HepG2 (cell line): ENCODE measurements at regions not wholly inside any gene's neighbourhood (a gene's known extent, or its start where the extent isn't known, plus 50 kb on each side); places are given as distances from the start of the nearest gene placed in this dataset.

Source experiments
- ATAC-seq: fragments of 200-7000 bp; cut with Tn5 transposase; 3 replicates; pipeline ENCODE4 v1.9.1; 2020; ENCODE audit warnings: mild to moderate bottlenecking, moderate library complexity
- BruUV-seq: library from RNA; stranded (reverse); fragments of 400-500 nt; replicated peaks from 2 replicates; lab custom pipeline; 2021; lab: Mats Ljungman, UMichigan
- CTCF ChIA-PET: fragments of 300-600 bp; formaldehyde crosslinking; extraction: SDS; loops from one replicate; lab custom pipeline; 2021; ENCODE audit warnings: low total read pairs, inconsistent platforms, low intra/inter-chr PET ratio; lab: Yijun Ruan, JAX
- POLR2A ChIA-PET: fragments of 350-600 bp; sonication (Branson Sonifier 250); formaldehyde crosslinking; loops from one replicate; lab custom pipeline; 2020; ENCODE audit warnings: antibody characterized with exemption, inconsistent platforms; lab: Yijun Ruan, JAX
- DNase-seq: peaks from one replicate; pipeline ENCODE4 v3.0.0-alpha.2; 2015; ENCODE audit warnings: low spot score
- FAIRE-seq: peaks from 3 replicates; lab custom pipeline; 2011; peaks lifted over from hg19 to GRCh38; lab: Jason Lieb, UNC
- H2AFZ ChIP-seq: one replicate; pipeline ENCODE4 v1.6.1; 2011; ENCODE audit warnings: low read length, inconsistent platforms
- H3K27ac ChIP-seq: fragments of 300-600 bp; 3 replicates; pipeline ENCODE4 v1.8.0; 2011; ENCODE audit warnings: mixed run types, mild to moderate bottlenecking, mixed read lengths, low read length, inconsistent platforms; ENCODE audit not compliant: insufficient read depth; ENCODE audit errors: extremely low read length
- H3K27me3 ChIP-seq, 2 experiments: fragments of 200-600 bp in 1 of 2; 2 replicates in 1 of 2; 3 replicates in 1 of 2; pipeline versions ENCODE4 v1.6.0 to v1.8.0; 2011; ENCODE audit warnings: low read length in 2 of 2, mild to moderate bottlenecking in 2 of 2, moderate library complexity in 2 of 2, inconsistent platforms in 1 of 2; ENCODE audit not compliant: insufficient read depth in 2 of 2, control insufficient read depth in 1 of 2
- H3K36me3 ChIP-seq, 2 experiments: fragments of 200-600 bp in 1 of 2; replicated peaks in 1 of 2; 2 replicates in 1 of 2; 3 replicates in 1 of 2; pipeline versions ENCODE4 v1.5.1 to v1.8.0; 2011; ENCODE audit warnings: low read length in 2 of 2, inconsistent platforms in 1 of 2; ENCODE audit not compliant: insufficient read depth in 2 of 2, control insufficient read depth in 1 of 2
- H3K4me1 ChIP-seq: 2 replicates; pipeline ENCODE4 v1.5.1; 2012; ENCODE audit warnings: low read length, inconsistent platforms; ENCODE audit not compliant: insufficient read depth
- H3K4me2 ChIP-seq: 2 replicates; pipeline ENCODE4 v1.6.0; 2011; ENCODE audit warnings: low read depth, low read length, inconsistent platforms
- H3K4me3 ChIP-seq, 3 experiments: fragments of 200-600 bp in 1 of 3; sonication (generic), shearing (Covaris generic) in 1 of 3; replicated peaks in 1 of 3; 2 replicates each; pipeline ENCODE4 v1.5.1; 2011 to 2016; ENCODE audit warnings: low read length in 3 of 3, inconsistent platforms in 2 of 3, low read depth in 2 of 3, mild to moderate bottlenecking in 2 of 3, control low read depth in 1 of 3, mixed read lengths in 1 of 3; ENCODE audit not compliant: insufficient read depth in 1 of 3
- H3K79me2 ChIP-seq: one replicate; pipeline ENCODE4 v1.6.1; 2011; ENCODE audit warnings: low read length, inconsistent platforms; ENCODE audit not compliant: insufficient read depth
- H3K9ac ChIP-seq: 2 replicates; pipeline ENCODE4 v1.6.0; 2011; ENCODE audit warnings: mild to moderate bottlenecking, low read depth, low read length, inconsistent platforms; ENCODE audit not compliant: insufficient read depth
- H3K9me3 ChIP-seq: 2 replicates; pipeline ENCODE4 v1.5.1; 2012; ENCODE audit warnings: mild to moderate bottlenecking, low read length
- H4K20me1 ChIP-seq: 2 replicates; pipeline ENCODE4 v1.6.0; 2011; ENCODE audit warnings: inconsistent platforms, mild to moderate bottlenecking, low read length, moderate library complexity; ENCODE audit not compliant: insufficient read depth
- ARHGAP35 ChIP-seq: sonication (generic); formaldehyde crosslinking; IDR thresholded peaks from 2 replicates; pipeline ENCODE4 v1.9.0; 2022; ENCODE audit warnings: mild to moderate bottlenecking, inconsistent platforms, moderate library complexity, missing genetic modification reagents, borderline replicate concordance
- HNF4G ChIP-seq, 2 experiments: sonication (generic) in 1 of 2; formaldehyde crosslinking in 1 of 2; IDR thresholded peaks; 2 replicates each; pipeline versions ENCODE4 v1.4.0 to v1.6.1; 2011 to 2020; ENCODE audit warnings: borderline replicate concordance in 2 of 2, low read depth in 2 of 2, mild to moderate bottlenecking in 2 of 2, low read length in 1 of 2, missing genetic modification reagents in 1 of 2, moderate library complexity in 1 of 2
- SP5 ChIP-seq: IDR thresholded peaks from 2 replicates; pipeline ENCODE4 v1.6.1; 2016; ENCODE audit warnings: low read depth, borderline replicate concordance
- USF2 ChIP-seq, 2 experiments: sonication (generic) in 1 of 2; formaldehyde crosslinking in 1 of 2; IDR thresholded peaks; 2 replicates each; pipeline versions ENCODE4 v1.5.1 to v1.6.1; 2011 to 2020; ENCODE audit warnings: borderline replicate concordance in 1 of 2, low read depth in 1 of 2, low read length in 1 of 2, mild to moderate bottlenecking in 1 of 2, missing genetic modification reagents in 1 of 2, moderate library complexity in 1 of 2
- ZNF501 ChIP-seq: sonication (generic); formaldehyde crosslinking; IDR thresholded peaks from 2 replicates; pipeline ENCODE4 v1.5.1; 2020; ENCODE audit warnings: mild to moderate bottlenecking, moderate library complexity, missing genetic modification reagents
- ZSCAN21 ChIP-seq: sonication (generic); formaldehyde crosslinking; IDR thresholded peaks from 2 replicates; pipeline ENCODE4 v1.8.0; 2022; ENCODE audit warnings: mild to moderate bottlenecking, missing genetic modification reagents, moderate library complexity, borderline replicate concordance
- in situ Hi-C: cut with HindIII; loops from 2 replicates; pipeline ENCODE4 v1.10.0; 2017; ENCODE audit warnings: low pct_unique_long_range_greater_than_20kb; ENCODE audit not compliant: extremely low pct_ligation_motif_present
- intact Hi-C: fragments of 100-400 bp; cut with micrococcal nuclease; formaldehyde crosslinking; loops from one replicate; pipeline ENCODE4 v1.10.0; 2022; ENCODE audit not compliant: unreplicated experiment
- TF ChIP-seq, protein P1 (sequence below): sonication (generic); formaldehyde crosslinking; IDR thresholded peaks from 2 replicates; pipeline ENCODE4 v1.5.0; 2020; ENCODE audit warnings: missing genetic modification reagents
- TF ChIP-seq, protein P2 (sequence below): sonication (generic); formaldehyde crosslinking; conservative IDR thresholded peaks from 2 replicates; pipeline ENCODE4 v1.8.0; 2022; ENCODE audit warnings: low read depth, missing genetic modification reagents

DNA sequence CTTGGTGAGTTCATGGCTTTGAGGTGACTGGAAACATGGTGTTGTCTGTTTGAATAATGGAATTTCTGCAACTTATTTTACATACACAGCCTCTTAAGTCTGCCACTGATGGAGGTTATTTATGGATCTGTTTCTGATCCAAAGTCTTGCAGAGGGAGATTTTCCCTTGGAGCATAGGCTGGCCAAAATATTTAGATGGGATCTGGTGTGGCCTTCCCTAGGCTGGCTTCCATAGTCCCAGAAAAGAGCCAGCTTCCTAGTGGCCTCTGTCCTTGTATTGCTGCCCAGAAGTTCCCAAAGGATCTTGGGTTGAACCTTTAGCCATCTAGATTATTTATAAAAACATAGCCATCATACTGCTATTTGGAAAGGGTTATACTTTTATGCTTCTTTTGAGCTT is 491.1 kb upstream of the RGS6 start:
- H3K27ac ChIP-seq: no peak overlapping the region
- TF ChIP-seq, protein P1, sequence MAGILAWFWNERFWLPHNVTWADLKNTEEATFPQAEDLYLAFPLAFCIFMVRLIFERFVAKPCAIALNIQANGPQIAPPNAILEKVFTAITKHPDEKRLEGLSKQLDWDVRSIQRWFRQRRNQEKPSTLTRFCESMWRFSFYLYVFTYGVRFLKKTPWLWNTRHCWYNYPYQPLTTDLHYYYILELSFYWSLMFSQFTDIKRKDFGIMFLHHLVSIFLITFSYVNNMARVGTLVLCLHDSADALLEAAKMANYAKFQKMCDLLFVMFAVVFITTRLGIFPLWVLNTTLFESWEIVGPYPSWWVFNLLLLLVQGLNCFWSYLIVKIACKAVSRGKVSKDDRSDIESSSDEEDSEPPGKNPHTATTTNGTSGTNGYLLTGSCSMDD: no peak
- no peak for TF ChIP-seq HNF4G (IDR thresholded peaks at IDR 0.05; ENCODE audit: borderline replicate concordance, low read depth, low read length)
- TF ChIP-seq HNF4G (CRISPR knock-in tag; IDR thresholded peaks at IDR 0.05; ENCODE audit: borderline replicate concordance, low read depth): no peak
- no peak for TF ChIP-seq SP5 (CRISPR knock-in tag)
- TF ChIP-seq USF2 (IDR thresholded peaks at IDR 0.05; ENCODE audit: low read depth, low read length): no peak
- no peak for TF ChIP-seq USF2 (CRISPR knock-in tag; IDR thresholded peaks at IDR 0.05; ENCODE audit: borderline replicate concordance)
- TF ChIP-seq, protein P2, sequence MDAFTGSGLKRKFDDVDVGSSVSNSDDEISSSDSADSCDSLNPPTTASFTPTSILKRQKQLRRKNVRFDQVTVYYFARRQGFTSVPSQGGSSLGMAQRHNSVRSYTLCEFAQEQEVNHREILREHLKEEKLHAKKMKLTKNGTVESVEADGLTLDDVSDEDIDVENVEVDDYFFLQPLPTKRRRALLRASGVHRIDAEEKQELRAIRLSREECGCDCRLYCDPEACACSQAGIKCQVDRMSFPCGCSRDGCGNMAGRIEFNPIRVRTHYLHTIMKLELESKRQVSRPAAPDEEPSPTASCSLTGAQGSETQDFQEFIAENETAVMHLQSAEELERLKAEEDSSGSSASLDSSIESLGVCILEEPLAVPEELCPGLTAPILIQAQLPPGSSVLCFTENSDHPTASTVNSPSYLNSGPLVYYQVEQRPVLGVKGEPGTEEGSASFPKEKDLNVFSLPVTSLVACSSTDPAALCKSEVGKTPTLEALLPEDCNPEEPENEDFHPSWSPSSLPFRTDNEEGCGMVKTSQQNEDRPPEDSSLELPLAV (CRISPR knock-in tag): no peak
- TF ChIP-seq ZSCAN21 (CRISPR knock-in tag): no peak
- TF ChIP-seq ZNF501 (CRISPR knock-in tag): no peak
- no peak for TF ChIP-seq ARHGAP35
- no peaks in the 10 kb centered on the region for H3K36me3 ChIP-seq
- no peak for FAIRE-seq
- ATAC-seq: no peak
- POLR2A ChIA-PET: no interaction called here
- H3K4me3 ChIP-seq: no peak overlapping the region
- no TSS peak for BruUV-seq
- H3K79me2 ChIP-seq: peaks cover 2% of the 10 kb centered on the region
- no peaks in the 10 kb centered on the region for H3K27me3 ChIP-seq
- H3K4me1 ChIP-seq: no peaks in the 10 kb centered on the region
- H2AFZ ChIP-seq: no peak overlapping the region
- no peaks in the 10 kb centered on the region for H4K20me1 ChIP-seq
- in situ Hi-C loops (no loop called here), intact Hi-C loops (no loop called here)
- DNase-seq: no peak
- H3K4me2 ChIP-seq: no peak overlapping the region
- H3K9me3 ChIP-seq: no peaks in the 10 kb centered on the region
- no peak overlapping the region for H3K9ac ChIP-seq
- CTCF ChIA-PET: no interaction called here
